ENCODE measurements at regions not wholly inside any gene's neighbourhood (a gene's known extent, or its start where the extent isn't known, plus 50 kb on each side); places are given as distances from the start of the nearest gene placed in this dataset.
"Not testable (repeated sequence)": the region's sequence is repeated elsewhere in the genome, so short reads cannot be mapped to it uniquely, and the experiment has no call there.

DNA sequence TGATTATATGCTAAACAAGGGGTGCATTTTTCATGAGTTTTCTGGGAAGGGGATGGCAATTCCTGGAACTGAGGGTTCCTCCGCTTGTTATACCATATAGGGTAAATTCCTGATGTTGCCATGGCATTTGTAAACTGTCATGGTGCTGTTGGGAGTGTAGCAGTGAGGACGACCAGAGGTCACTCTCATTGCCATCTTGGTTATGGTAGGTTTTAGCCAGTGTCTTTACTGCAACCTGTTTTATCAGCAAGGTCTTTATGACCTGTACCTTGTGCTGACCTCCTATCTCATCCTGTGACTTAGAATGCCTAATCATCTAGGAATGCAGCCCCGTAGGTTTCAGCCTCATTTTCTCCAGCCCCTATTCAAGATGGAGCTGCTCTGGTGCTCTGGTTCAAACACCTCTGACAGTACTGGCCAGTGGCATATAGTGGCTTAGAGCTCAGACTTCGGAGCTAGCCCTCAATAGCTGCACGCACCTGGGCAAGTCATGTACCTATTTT lies 154.2 kb upstream of the DPH6 start:
- H4K8ac ChIP-seq (ENCODE audit: low read depth in 2 of 2, low read length in 2 of 2); H2BK15ac ChIP-seq (ENCODE audit: low read depth, low read length); dilution Hi-C loops (cut with HindIII; ENCODE audit: low sequenced_read_pairs, unreplicated experiment); H4K91ac ChIP-seq (ENCODE audit: insufficient read depth, low read depth, low read length); intact Hi-C loops (cut with micrococcal nuclease); H3K79me1 ChIP-seq (ENCODE audit: low read depth in 1 of 2, low read length in 2 of 2); H3K4me2 ChIP-seq (ENCODE audit: low read depth, low read length); H2BK5ac ChIP-seq (ENCODE audit: low read depth, low read length, poor library complexity, severe bottlenecking); H2AK9ac ChIP-seq (replicated peaks; ENCODE audit: low read depth, low read length, poor library complexity); H2AFZ ChIP-seq (replicated peaks; ENCODE audit: low read length, poor library complexity); H2AK5ac ChIP-seq (ENCODE audit: low read depth, low read length); H3K14ac ChIP-seq (replicated peaks; ENCODE audit: low read depth, low read length); POLR2A ChIA-PET (ENCODE audit: unreplicated experiment); H3K23ac ChIP-seq (ENCODE audit: low read depth, low read length); H4K20me1 ChIP-seq (ENCODE audit: insufficient read depth, low read length); in situ Hi-C loops (cut with MboI; ENCODE audit: low sequenced_read_pairs); H3K9me1 ChIP-seq (ENCODE audit: insufficient read depth, low read length); H3K4ac ChIP-seq (ENCODE audit: low read depth, low read length); BruUV-seq (replicated peaks); H2BK20ac ChIP-seq (ENCODE audit: low read depth, low read length); H2BK120ac ChIP-seq (ENCODE audit: low read depth, low read length); H3K9ac ChIP-seq (ENCODE audit: low read depth, low read length); H3K27ac ChIP-seq (ENCODE audit: insufficient read depth, low read length); DNase-seq; ATAC-seq (ENCODE audit: low read depth); H3K56ac ChIP-seq (ENCODE audit: extremely low read depth, insufficient read depth, low read length); H3K36me3 ChIP-seq (ENCODE audit: control insufficient read depth, insufficient read depth, low read length); H3K9me3 ChIP-seq (ENCODE audit: control insufficient read depth, insufficient read depth, low read length); H3K18ac ChIP-seq (ENCODE audit: low read depth, low read length); H3K27me3 ChIP-seq (ENCODE audit: control insufficient read depth, insufficient read depth, low read length); H4K5ac ChIP-seq (ENCODE audit: low read depth, low read length); H3K4me3 ChIP-seq (ENCODE audit: insufficient read depth, low read depth, low read length): not testable (repeated sequence)
- 100% methylated on average over 1 of the region's 5 CpGs; no CpG with 5 or more reads in 1 of the 2 experiments for WGBS, 2 experiments (ENCODE audit: extremely low coverage in 2 of 2, insufficient read length in 1 of 2)
- CTCF ChIA-PET: interaction anchor here (0.6 kb wide), 1 partner anchor 53 kb away, joined by 3 read pairs; no protein-coding TSS in a partner anchor
- H3K4me1 ChIP-seq (ENCODE audit: control insufficient read depth, insufficient read depth, low read length): peaks cover 13% of the 10 kb centered on the region

Measured in IMR-90 (cell line).